Keratinocyte (primary cell): ENCODE measurements at regions not wholly inside any gene's neighbourhood (a gene's known extent, or its start where the extent isn't known, plus 50 kb on each side); places are given as distances from the start of the nearest gene placed in this dataset.
A peak's percentile ranks its signal among the peaks of the same experiment; 100 is the strongest.
"Not testable (repeated sequence)": the region's sequence is repeated elsewhere in the genome, so short reads cannot be mapped to it uniquely, and the experiment has no call there.

Experiments
- DNase-seq: peaks from one replicate; pipeline ENCODE4 v3.0.0-alpha.2; 2011; ENCODE audit warnings: low read depth, missing footprints, low spot score
- FAIRE-seq: peaks from 2 replicates; lab custom pipeline; 2011; peaks lifted over from hg19 to GRCh38; lab: Jason Lieb, UNC
- H2AFZ ChIP-seq: 2 replicates; pipeline ENCODE4 v1.6.0; 2012; ENCODE audit warnings: low read length, control low read depth, inconsistent platforms; ENCODE audit not compliant: control insufficient read depth
- H3K27ac ChIP-seq: 2 replicates; pipeline ENCODE4 v1.5.1; 2011; ENCODE audit warnings: low read length; ENCODE audit not compliant: control insufficient read depth, insufficient read depth
- H3K27me3 ChIP-seq: 3 replicates; pipeline ENCODE4 v1.6.0; 2011; ENCODE audit warnings: low read length; ENCODE audit not compliant: control insufficient read depth, insufficient read depth; ENCODE audit errors: extremely low read depth
- H3K36me3 ChIP-seq, 2 experiments: 2 replicates in 1 of 2; 3 replicates in 1 of 2; pipeline ENCODE4 v1.5.1; 2011; ENCODE audit warnings: low read length in 2 of 2, mild to moderate bottlenecking in 1 of 2; ENCODE audit not compliant: control insufficient read depth in 2 of 2, insufficient read depth in 2 of 2; ENCODE audit errors: extremely low read depth in 1 of 2
- H3K4me1 ChIP-seq: 3 replicates; pipeline ENCODE4 v1.5.1; 2011; ENCODE audit warnings: low read length; ENCODE audit not compliant: control insufficient read depth, insufficient read depth; ENCODE audit errors: extremely low read depth
- H3K4me2 ChIP-seq: 3 replicates; pipeline ENCODE4 v1.6.0; 2011; ENCODE audit warnings: low read depth, low read length; ENCODE audit not compliant: control insufficient read depth, insufficient read depth; ENCODE audit errors: extremely low read depth
- H3K4me3 ChIP-seq, 3 experiments: fragments of 200-600 bp in 1 of 3; sonication (generic) in 1 of 3; 2 replicates in 2 of 3; 3 replicates in 1 of 3; pipeline ENCODE4 v1.5.1; 2011 to 2016; ENCODE audit warnings: low read length in 3 of 3, mild to moderate bottlenecking in 3 of 3, control low read depth in 2 of 3, inconsistent platforms in 1 of 3, low read depth in 1 of 3, mixed read lengths in 1 of 3, mixed run types in 1 of 3, moderate library complexity in 1 of 3; ENCODE audit not compliant: control insufficient read depth in 2 of 3, insufficient read depth in 2 of 3; ENCODE audit errors: extremely low read depth in 1 of 3
- H3K79me2 ChIP-seq: 2 replicates; pipeline ENCODE4 v1.6.0; 2012; ENCODE audit warnings: low read length; ENCODE audit not compliant: control insufficient read depth, insufficient read depth
- H3K9ac ChIP-seq: 3 replicates; pipeline ENCODE4 v1.6.0; 2011; ENCODE audit warnings: low read length; ENCODE audit not compliant: control insufficient read depth, insufficient read depth; ENCODE audit errors: extremely low read depth
- H3K9me1 ChIP-seq: 3 replicates; pipeline ENCODE4 v1.6.0; 2011; ENCODE audit warnings: low read length; ENCODE audit not compliant: control insufficient read depth, insufficient read depth; ENCODE audit errors: extremely low read depth
- H3K9me3 ChIP-seq: 2 replicates; pipeline ENCODE4 v1.5.1; 2012; ENCODE audit warnings: low read depth, low read length; ENCODE audit not compliant: control insufficient read depth
- H4K20me1 ChIP-seq: 3 replicates; pipeline ENCODE4 v1.6.0; 2011; ENCODE audit warnings: low read length; ENCODE audit not compliant: control insufficient read depth, insufficient read depth; ENCODE audit errors: extremely low read depth
- EZH2 ChIP-seq: IDR thresholded peaks from one replicate; pipeline ENCODE4 v1.6.1; 2012; ENCODE audit warnings: inconsistent platforms, mild to moderate bottlenecking, low read length, moderate library complexity
- dilution Hi-C: fragments of 300-500 bp; cut with MboI; formaldehyde crosslinking; loops from one replicate; pipeline ENCODE4 v1.7.0; 2020; ENCODE audit warnings: low sequenced_read_pairs; ENCODE audit not compliant: extremely low pct_ligation_motif_present
- TF ChIP-seq, protein P1 (sequence below), 3 experiments: IDR thresholded peaks in 1 of 3; conservative IDR thresholded peaks in 1 of 3; optimal IDR thresholded peaks in 1 of 3; 2 replicates in 2 of 3; 3 replicates in 1 of 3; pipeline versions ENCODE3 to v1.5.1; 2011; ENCODE audit warnings: low read length in 3 of 3, mild to moderate bottlenecking in 3 of 3, moderate library complexity in 2 of 3, control low read depth in 1 of 3, inconsistent platforms in 1 of 3; ENCODE audit not compliant: insufficient read depth in 2 of 3; ENCODE audit errors: extremely low read depth in 1 of 3

DNA sequence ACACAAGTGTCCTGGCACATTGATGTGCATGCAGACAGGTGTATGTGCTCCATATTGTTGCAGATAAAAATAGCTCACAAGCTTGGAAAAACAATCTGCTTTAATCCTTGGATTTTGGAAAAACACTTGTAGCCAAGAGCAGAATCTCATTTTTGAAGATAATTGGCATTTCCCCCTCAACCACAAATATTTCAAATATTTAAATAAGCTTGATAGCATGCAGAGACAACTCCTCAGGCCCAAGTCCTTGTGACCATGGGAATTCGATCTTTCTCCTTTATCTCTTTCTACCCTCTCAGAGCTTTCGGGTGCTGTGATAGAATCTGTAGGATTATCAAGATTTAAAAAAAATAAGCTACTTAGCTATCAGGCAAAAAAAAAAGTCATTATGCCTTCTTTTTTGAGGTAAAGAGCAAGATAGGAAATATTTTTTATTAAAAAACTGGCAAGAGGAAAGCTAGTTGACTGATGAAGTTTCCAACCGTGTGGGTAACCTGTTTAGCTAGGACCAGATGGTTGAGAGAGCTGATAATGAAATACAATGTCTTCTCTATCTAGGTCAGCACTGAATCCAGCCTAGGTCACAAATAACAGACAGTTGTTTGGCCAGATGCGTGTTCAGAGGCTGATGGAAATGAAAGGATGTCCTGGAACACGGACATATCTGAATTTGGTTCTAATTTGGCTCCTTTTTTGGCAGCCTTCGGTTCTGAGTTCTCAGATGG, 54.9 kb upstream of the SNRK start:
- Histone ChIP-seq H3K9ac (no peak overlapping the region), H3K9me3 (peaks cover 3% of the 10 kb centered on the region), H3K79me2 (no peaks in the 10 kb centered on the region), H2AFZ (no peak overlapping the region), H3K9me1 (no peaks in the 10 kb centered on the region), H3K4me3 (no peak overlapping the region), H3K4me1 (peaks cover 17% of the 10 kb centered on the region), H3K27ac (no peak overlapping the region), H3K27me3 (no peaks in the 10 kb centered on the region), H3K4me2 (no peak overlapping the region), H4K20me1 (no peaks in the 10 kb centered on the region), H3K36me3 (no peaks in the 10 kb centered on the region)
- FAIRE-seq (peak; percentile 17), DNase-seq (no peak)
- no peak for TF ChIP-seq EZH2
- TF ChIP-seq, protein P1, sequence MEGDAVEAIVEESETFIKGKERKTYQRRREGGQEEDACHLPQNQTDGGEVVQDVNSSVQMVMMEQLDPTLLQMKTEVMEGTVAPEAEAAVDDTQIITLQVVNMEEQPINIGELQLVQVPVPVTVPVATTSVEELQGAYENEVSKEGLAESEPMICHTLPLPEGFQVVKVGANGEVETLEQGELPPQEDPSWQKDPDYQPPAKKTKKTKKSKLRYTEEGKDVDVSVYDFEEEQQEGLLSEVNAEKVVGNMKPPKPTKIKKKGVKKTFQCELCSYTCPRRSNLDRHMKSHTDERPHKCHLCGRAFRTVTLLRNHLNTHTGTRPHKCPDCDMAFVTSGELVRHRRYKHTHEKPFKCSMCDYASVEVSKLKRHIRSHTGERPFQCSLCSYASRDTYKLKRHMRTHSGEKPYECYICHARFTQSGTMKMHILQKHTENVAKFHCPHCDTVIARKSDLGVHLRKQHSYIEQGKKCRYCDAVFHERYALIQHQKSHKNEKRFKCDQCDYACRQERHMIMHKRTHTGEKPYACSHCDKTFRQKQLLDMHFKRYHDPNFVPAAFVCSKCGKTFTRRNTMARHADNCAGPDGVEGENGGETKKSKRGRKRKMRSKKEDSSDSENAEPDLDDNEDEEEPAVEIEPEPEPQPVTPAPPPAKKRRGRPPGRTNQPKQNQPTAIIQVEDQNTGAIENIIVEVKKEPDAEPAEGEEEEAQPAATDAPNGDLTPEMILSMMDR (optimal IDR thresholded peaks at IDR 0.05 in 1 of 3, IDR thresholded peaks at IDR 0.05 in 1 of 3, conservative IDR thresholded peaks at IDR 0.05 in 1 of 3; ENCODE audit: extremely low read depth in 1 of 3, insufficient read depth in 2 of 3, low read length in 3 of 3) = no peak
- dilution Hi-C loops = no loop called here

DNA sequence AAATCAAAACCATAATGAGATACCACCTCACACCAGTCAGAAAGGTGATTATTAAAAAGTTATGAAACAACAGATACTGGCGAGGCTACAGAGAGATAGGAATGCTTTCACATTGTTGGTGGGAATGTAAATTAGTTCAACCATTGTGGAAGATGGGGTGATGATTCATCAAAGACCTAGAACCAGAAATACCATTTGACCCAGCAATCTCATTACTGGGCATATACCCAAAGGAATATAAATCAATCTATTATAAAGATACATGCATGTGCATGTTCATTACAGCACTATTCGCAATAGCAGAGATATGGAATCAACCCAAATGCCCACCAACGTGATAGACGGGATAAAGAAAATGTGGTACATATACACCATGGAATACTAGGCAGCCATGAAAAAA, 56.5 kb upstream of the SNRK start:
- H3K4me3 ChIP-seq, dilution Hi-C loops, FAIRE-seq: not testable (repeated sequence)

DNA sequence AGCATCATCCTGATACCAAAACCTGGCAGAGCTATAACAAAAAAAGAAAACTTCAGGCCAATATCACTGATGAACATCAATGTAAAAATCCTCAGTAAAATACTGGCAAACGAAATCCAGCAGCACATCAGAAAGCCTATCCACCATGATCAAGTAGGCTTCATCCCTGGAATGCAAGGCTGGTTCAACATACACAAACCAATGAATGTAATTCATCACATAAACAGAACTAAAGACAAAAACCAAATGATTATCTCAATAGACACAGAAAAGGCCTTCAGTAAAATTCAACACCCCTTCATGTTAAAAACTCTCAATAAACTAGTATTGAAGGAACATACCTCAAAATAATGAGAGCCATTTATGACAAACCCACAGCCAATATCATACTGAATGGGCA, 58.7 kb upstream of the SNRK start:
- H3K79me2 ChIP-seq, H3K4me1 ChIP-seq, H2AFZ ChIP-seq, H3K4me2 ChIP-seq, DNase-seq, H3K36me3 ChIP-seq, H3K9me1 ChIP-seq, dilution Hi-C loops, H3K9me3 ChIP-seq, H4K20me1 ChIP-seq, H3K9ac ChIP-seq, H3K4me3 ChIP-seq, H3K27ac ChIP-seq, H3K27me3 ChIP-seq, FAIRE-seq: not testable (repeated sequence)

More for the DNA sequence above, 56.5 kb upstream of the SNRK start:
- not testable (repeated sequence) for H3K79me2 ChIP-seq, H3K9me1 ChIP-seq, DNase-seq, H4K20me1 ChIP-seq, H3K4me1 ChIP-seq, H3K9me3 ChIP-seq, H3K27ac ChIP-seq, H3K27me3 ChIP-seq, H3K9ac ChIP-seq, H3K4me2 ChIP-seq, H3K36me3 ChIP-seq, H2AFZ ChIP-seq
